Activated CD8-positive, alpha-beta T cell treated with anti-CD3 and anti-CD28 coated beads for 36 hours (primary cell): ENCODE measurements at regions not wholly inside any gene's neighbourhood (a gene's known extent, or its start where the extent isn't known, plus 50 kb on each side); places are given as distances from the start of the nearest gene placed in this dataset.
"Not testable (repeated sequence)": the region's sequence is repeated elsewhere in the genome, so short reads cannot be mapped to it uniquely, and the experiment has no call there.

Experiments used
- ATAC-seq: fragments of 200-7000 bp; cut with Tn5 transposase; one replicate; pipeline ENCODE4 v1.10.0; 2021; ENCODE audit warnings: mild to moderate bottlenecking, moderate library complexity
- CTCF ChIA-PET: fragments of 350-600 bp; sonication (Branson Sonifier 250); formaldehyde crosslinking; loops from one replicate; lab custom pipeline; 2021; ENCODE audit warnings: antibody characterized with exemption; lab: Charles Lee
- POLR2A ChIA-PET: fragments of 350-600 bp; sonication (Branson Sonifier 250); formaldehyde crosslinking; loops from one replicate; lab custom pipeline; 2021; ENCODE audit warnings: antibody characterized with exemption; lab: Charles Lee
- DNase-seq: peaks from one replicate; pipeline ENCODE4 v3.0.0-alpha.2; 2020
- H3K27ac Mint-ChIP-seq: one replicate; pipeline ENCODE4 v1.8.0; 2021; ENCODE audit warnings: mild to moderate bottlenecking, mixed read lengths
- H3K27me3 Mint-ChIP-seq: one replicate; pipeline ENCODE4 v1.8.0; 2021; ENCODE audit warnings: mixed read lengths
- H3K36me3 Mint-ChIP-seq: one replicate; pipeline ENCODE4 v1.8.0; 2021; ENCODE audit warnings: low read depth, mixed read lengths
- H3K4me1 Mint-ChIP-seq: one replicate; pipeline ENCODE4 v1.8.0; 2021; ENCODE audit warnings: low read depth, mixed read lengths
- H3K4me3 Mint-ChIP-seq: one replicate; pipeline ENCODE4 v1.8.0; 2021; ENCODE audit warnings: mild to moderate bottlenecking, moderate library complexity, mixed read lengths
- H3K9me3 Mint-ChIP-seq: one replicate; pipeline ENCODE4 v1.8.0; 2021; ENCODE audit warnings: mixed read lengths
- CTCF ChIP-seq: fragments of 200-600 bp; IDR thresholded peaks from one replicate; pipeline ENCODE4 v1.8.0; 2022; ENCODE audit warnings: antibody characterized with exemption, mild to moderate bottlenecking
- intact Hi-C: fragments of 100-400 bp; cut with micrococcal nuclease; formaldehyde crosslinking; loops from one replicate; pipeline ENCODE4 v1.10.0; 2022

GRCh38 chr1:163980394-163980793 is 578.6 kb upstream of the PBX1 start:
- no peak for TF ChIP-seq CTCF
- no peak for DNase-seq
- H3K36me3 Mint-ChIP-seq: no peaks in the 10 kb centered on the region
- H3K9me3 Mint-ChIP-seq: peaks cover 16% of the 10 kb centered on the region
- ChIA-PET CTCF (no interaction called here), POLR2A (no interaction called here)
- no peaks in the 10 kb centered on the region for H3K4me1 Mint-ChIP-seq
- H3K27ac Mint-ChIP-seq: no peak overlapping the region
- no peak overlapping the region for H3K4me3 Mint-ChIP-seq
- no peak for ATAC-seq
- H3K27me3 Mint-ChIP-seq: no peaks in the 10 kb centered on the region
- intact Hi-C loops: no loop called here

- H3K36me3 Mint-ChIP-seq: no peaks in the 10 kb centered on the region
- ChIA-PET POLR2A (no interaction called here), CTCF (no interaction called here)
- no peaks in the 10 kb centered on the region for H3K27me3 Mint-ChIP-seq
- H3K4me1 Mint-ChIP-seq: no peaks in the 10 kb centered on the region
- H3K27ac Mint-ChIP-seq: no peak overlapping the region
- DNase-seq (no peak), ATAC-seq (no peak)
- H3K9me3 Mint-ChIP-seq: peaks cover 14% of the 10 kb centered on the region
- intact Hi-C loops: no loop called here
- no peak overlapping the region for H3K4me3 Mint-ChIP-seq
- TF ChIP-seq CTCF: no peak
These were observed 577.4 kb upstream of the PBX1 start for GRCh38 chr1:163981500-163982030.

- H3K36me3 Mint-ChIP-seq: no peaks in the 10 kb centered on the region
- ATAC-seq (no peak), DNase-seq (no peak)
- no peak for TF ChIP-seq CTCF
- peaks cover 8% of the 10 kb centered on the region for H3K9me3 Mint-ChIP-seq
- no peak overlapping the region for H3K4me3 Mint-ChIP-seq
- no peak overlapping the region for H3K27ac Mint-ChIP-seq
- ChIA-PET POLR2A (no interaction called here), CTCF (no interaction called here)
- intact Hi-C loops: no loop called here
- no peaks in the 10 kb centered on the region for H3K27me3 Mint-ChIP-seq
- H3K4me1 Mint-ChIP-seq: no peaks in the 10 kb centered on the region
These were observed 575.9 kb upstream of the PBX1 start for GRCh38 chr1:163983097-163983496.

GRCh38 chr1:163985700-163986099 is 573.3 kb upstream of the PBX1 start:
- CTCF ChIA-PET: no interaction called here

GRCh38 chr1:163999131-163999530 is 559.9 kb upstream of the PBX1 start:
- Mint-ChIP-seq H3K36me3 (no peaks in the 10 kb centered on the region), H3K27ac (no peak overlapping the region), H3K27me3 (no peaks in the 10 kb centered on the region), H3K4me3 (no peak overlapping the region), H3K9me3 (peaks cover 24% of the 10 kb centered on the region), H3K4me1 (no peaks in the 10 kb centered on the region)
- intact Hi-C loops: no loop called here
- ChIA-PET CTCF (no interaction called here), POLR2A (no interaction called here)
- DNase-seq (no peak), ATAC-seq (no peak)
- TF ChIP-seq CTCF: no peak

More at GRCh38 chr1:163985700-163986099, 573.3 kb upstream of the PBX1 start:
- POLR2A ChIA-PET: no interaction called here
- ATAC-seq (no peak), DNase-seq (no peak)
- Mint-ChIP-seq H3K9me3 (peaks cover 8% of the 10 kb centered on the region), H3K4me3 (no peak overlapping the region), H3K27me3 (no peaks in the 10 kb centered on the region), H3K4me1 (no peaks in the 10 kb centered on the region), H3K36me3 (no peaks in the 10 kb centered on the region), H3K27ac (no peak overlapping the region)
- no peak for TF ChIP-seq CTCF
- intact Hi-C loops: no loop called here

GRCh38 chr1:164006186-164006585 is 552.8 kb upstream of the PBX1 start:
- H3K36me3 Mint-ChIP-seq, CTCF ChIA-PET: not testable (repeated sequence)

More at GRCh38 chr1:164006186-164006585, 552.8 kb upstream of the PBX1 start:
- peaks cover 23% of the 10 kb centered on the region for H3K9me3 Mint-ChIP-seq
- POLR2A ChIA-PET, ATAC-seq, intact Hi-C loops, H3K27me3 Mint-ChIP-seq, DNase-seq, H3K27ac Mint-ChIP-seq, H3K4me3 Mint-ChIP-seq, H3K4me1 Mint-ChIP-seq: not testable (repeated sequence)
